NCI-H2171 (cell line): ENCODE measurements at regions not wholly inside any gene's neighbourhood (a gene's known extent, or its start where the extent isn't known, plus 50 kb on each side); places are given as distances from the start of the nearest gene placed in this dataset.

ENCODE experiments used
- DNase-seq: peaks from one replicate; lab custom pipeline; 2025; lab: John Stamatoyannopoulos, UW

- no peak for DNase-seq
Measured at GRCh38 chr4:63493265-63493664, 916.0 kb downstream of the TECRL start.

GRCh38 chr4:63492515-63492914 is 916.7 kb downstream of the TECRL start:
- DNase-seq = no peak

- no peak for DNase-seq
Measured at GRCh38 chr4:63464393-63464792, 944.9 kb downstream of the TECRL start.

- no peak for DNase-seq
Measured at GRCh38 chr4:63460075-63460474, 949.2 kb downstream of the TECRL start.

- no peak for DNase-seq
Measured at GRCh38 chr4:63459329-63459728, 949.9 kb downstream of the TECRL start.

- DNase-seq = no peak
Measured at GRCh38 chr4:63458010-63458409, 951.2 kb downstream of the TECRL start.

GRCh38 chr4:63440236-63440635 is 969.0 kb downstream of the TECRL start:
- DNase-seq = no peak

- DNase-seq = no peak
Measured at GRCh38 chr4:63430105-63430504, 979.1 kb downstream of the TECRL start.

- no peak for DNase-seq
Measured at GRCh38 chr4:63396269-63396668, 1013.0 kb downstream of the TECRL start.

- no peak for DNase-seq
Measured at GRCh38 chr4:63393544-63393943, 1015.7 kb downstream of the TECRL start.

GRCh38 chr4:63379750-63380522 is 1029.3 kb downstream of the TECRL start:
- DNase-seq = no peak

- no peak for DNase-seq
Measured at GRCh38 chr4:63371001-63371400, 1038.2 kb downstream of the TECRL start.

- DNase-seq = no peak
Measured at GRCh38 chr4:63361628-63362027, 1047.6 kb downstream of the TECRL start.

GRCh38 chr4:63361066-63361465 is 1048.2 kb downstream of the TECRL start:
- no peak for DNase-seq

- no peak for DNase-seq
Measured at GRCh38 chr4:63349674-63350025, 1059.6 kb downstream of the TECRL start.

GRCh38 chr4:63348735-63349673 is 1060.2 kb downstream of the TECRL start:
- DNase-seq = no peak

GRCh38 chr4:63325140-63325539 is 1084.1 kb downstream of the TECRL start:
- no peak for DNase-seq

GRCh38 chr4:63316633-63317032 is 1092.6 kb downstream of the TECRL start:
- no peak for DNase-seq

- DNase-seq = no peak
Measured at GRCh38 chr4:63315651-63316050, 1093.6 kb downstream of the TECRL start.

GRCh38 chr4:63308697-63309096 is 1100.6 kb downstream of the TECRL start:
- DNase-seq = no peak

GRCh38 chr4:63302792-63303191 is 1106.5 kb downstream of the TECRL start:
- DNase-seq = no peak

- no peak for DNase-seq
Measured at GRCh38 chr4:63302078-63302477, 1107.2 kb downstream of the TECRL start.

GRCh38 chr4:63296773-63297172 is 1112.5 kb downstream of the TECRL start:
- DNase-seq = no peak
